IPS DF 6.9 (cell line): ENCODE measurements at regions not wholly inside any gene's neighbourhood (a gene's known extent, or its start where the extent isn't known, plus 50 kb on each side); places are given as distances from the start of the nearest gene placed in this dataset.
"Not testable (repeated sequence)": the region's sequence is repeated elsewhere in the genome, so short reads cannot be mapped to it uniquely, and the experiment has no call there.

Experiments
- DNase-seq: peaks from one replicate; pipeline ENCODE4 v3.0.0-alpha.2; 2013; ENCODE audit warnings: low read depth, low spot score
- H3K27ac ChIP-seq: one replicate; pipeline ENCODE4 v1.5.1; 2013; ENCODE audit warnings: low read length, control low read depth
- H3K27me3 ChIP-seq: 2 replicates; pipeline ENCODE4 v1.6.1; 2013; ENCODE audit warnings: mild to moderate bottlenecking, low read length; ENCODE audit not compliant: control insufficient read depth, insufficient read depth
- H3K36me3 ChIP-seq: 2 replicates; pipeline ENCODE4 v1.6.1; 2013; ENCODE audit warnings: low read length; ENCODE audit not compliant: control insufficient read depth, insufficient read depth
- H3K4me1 ChIP-seq: 2 replicates; pipeline ENCODE4 v1.6.1; 2013; ENCODE audit warnings: low read length; ENCODE audit not compliant: control insufficient read depth, insufficient read depth
- H3K4me3 ChIP-seq: 2 replicates; pipeline ENCODE4 v1.5.1; 2013; ENCODE audit warnings: mild to moderate bottlenecking, low read length
- H3K9me3 ChIP-seq: 2 replicates; pipeline ENCODE4 v1.6.1; 2013; ENCODE audit warnings: low read length, inconsistent platforms; ENCODE audit not compliant: control insufficient read depth, insufficient read depth
- WGBS: extraction: QIAGEN DNeasy Blood & Tissue Kit; methylation state at CpG from one replicate; pipeline ENCODE4 v1.1.7; 2013; ENCODE audit warnings: mixed read lengths, missing lambda C conversion rate; ENCODE audit not compliant: insufficient read length, insufficient coverage; 5-methylcytosine and 5-hydroxymethylcytosine counted together

GRCh38 chr6:113363866-113364265, 493.3 kb upstream of the MARCKS start:
- Histone ChIP-seq H3K9me3 (no peaks in the 10 kb centered on the region), H3K4me3 (no peak overlapping the region), H3K4me1 (peaks cover 4% of the 10 kb centered on the region; the same call in 1 of the 2 replicates), H3K36me3 (no peaks in the 10 kb centered on the region), H3K27me3 (no peaks in the 10 kb centered on the region), H3K27ac (no peak overlapping the region)
- DNase-seq = no peak

GRCh38 chr6:113364766-113365165, 492.4 kb upstream of the MARCKS start:
- WGBS = no CpG with 5 or more reads among the region's 3 CpGs
- Histone ChIP-seq H3K4me1 (peaks cover 4% of the 10 kb centered on the region; the same call in 1 of the 2 replicates), H3K36me3 (no peaks in the 10 kb centered on the region), H3K4me3 (no peak overlapping the region), H3K27me3 (no peaks in the 10 kb centered on the region), H3K9me3 (no peaks in the 10 kb centered on the region), H3K27ac (no peak overlapping the region)
- no peak for DNase-seq

GRCh38 chr6:113365191-113365590, 492.0 kb upstream of the MARCKS start:
- H3K36me3 ChIP-seq = no peaks in the 10 kb centered on the region
- H3K4me1 ChIP-seq = peaks cover 4% of the 10 kb centered on the region; the same call in 1 of the 2 replicates
- no peaks in the 10 kb centered on the region for H3K27me3 ChIP-seq
- no peaks in the 10 kb centered on the region for H3K9me3 ChIP-seq
- no peak overlapping the region for H3K27ac ChIP-seq
- no CpG with 5 or more reads among the region's 2 CpGs for WGBS
- H3K4me3 ChIP-seq = no peak overlapping the region
- DNase-seq = no peak

GRCh38 chr6:113366505-113366904, 490.6 kb upstream of the MARCKS start:
- H3K27me3 ChIP-seq = no peaks in the 10 kb centered on the region
- DNase-seq = no peak
- no CpG with 5 or more reads among the region's 3 CpGs for WGBS
- H3K4me1 ChIP-seq = peaks cover 2% of the 10 kb centered on the region; the same call in 1 of the 2 replicates
- H3K9me3 ChIP-seq = no peaks in the 10 kb centered on the region
- no peaks in the 10 kb centered on the region for H3K36me3 ChIP-seq
- no peak overlapping the region for H3K27ac ChIP-seq
- no peak overlapping the region for H3K4me3 ChIP-seq

- H3K36me3 ChIP-seq = no peaks in the 10 kb centered on the region
- H3K4me3 ChIP-seq = no peak overlapping the region
- WGBS = no CpG with 5 or more reads among the region's 5 CpGs
These were observed 486.3 kb upstream of the MARCKS start for GRCh38 chr6:113370508-113371502.

GRCh38 chr6:113375466-113375865, 481.7 kb upstream of the MARCKS start:
- WGBS = no CpG with 5 or more reads among the region's 2 CpGs
- not testable (repeated sequence) for H3K4me3 ChIP-seq, H3K9me3 ChIP-seq, H3K36me3 ChIP-seq, H3K27me3 ChIP-seq, DNase-seq, H3K4me1 ChIP-seq, H3K27ac ChIP-seq

More at GRCh38 chr6:113370508-113371502, 486.3 kb upstream of the MARCKS start:
- no peak for DNase-seq
- Histone ChIP-seq H3K4me1 (no peaks in the 10 kb centered on the region), H3K27me3 (no peaks in the 10 kb centered on the region), H3K27ac (no peak overlapping the region), H3K9me3 (no peaks in the 10 kb centered on the region)

- H3K27ac ChIP-seq = no peak overlapping the region
- H3K4me3 ChIP-seq = no peak overlapping the region
- H3K27me3 ChIP-seq = no peaks in the 10 kb centered on the region
- H3K9me3 ChIP-seq = no peaks in the 10 kb centered on the region
- no peaks in the 10 kb centered on the region for H3K36me3 ChIP-seq
- no peak for DNase-seq
- no peaks in the 10 kb centered on the region for H3K4me1 ChIP-seq
- WGBS = no CpG with 5 or more reads among the region's 7 CpGs
These were observed 480.9 kb upstream of the MARCKS start for GRCh38 chr6:113375950-113376846.

- Histone ChIP-seq H3K9me3 (no peaks in the 10 kb centered on the region), H3K4me3 (no peak overlapping the region), H3K4me1 (no peaks in the 10 kb centered on the region), H3K27me3 (no peaks in the 10 kb centered on the region), H3K36me3 (no peaks in the 10 kb centered on the region), H3K27ac (no peak overlapping the region)
- no CpG with 5 or more reads among the region's 1 CpG for WGBS
- DNase-seq = no peak
These were observed 480.3 kb upstream of the MARCKS start for GRCh38 chr6:113376847-113377165.

GRCh38 chr6:113377362-113377942, 479.7 kb upstream of the MARCKS start:
- no peaks in the 10 kb centered on the region for H3K4me1 ChIP-seq
- H3K27ac ChIP-seq = no peak overlapping the region
- H3K9me3 ChIP-seq = no peaks in the 10 kb centered on the region
- H3K36me3 ChIP-seq = no peaks in the 10 kb centered on the region
- no peaks in the 10 kb centered on the region for H3K27me3 ChIP-seq
- H3K4me3 ChIP-seq = no peak overlapping the region
- DNase-seq = no peak
- WGBS = no CpG with 5 or more reads among the region's 4 CpGs

- H3K27ac ChIP-seq = no peak overlapping the region
- H3K4me1 ChIP-seq = no peaks in the 10 kb centered on the region
- WGBS = no CpG with 5 or more reads among the region's 3 CpGs
- DNase-seq = no peak
- H3K36me3 ChIP-seq = no peaks in the 10 kb centered on the region
- H3K9me3 ChIP-seq = no peaks in the 10 kb centered on the region
- H3K4me3 ChIP-seq = no peak overlapping the region
- H3K27me3 ChIP-seq = no peaks in the 10 kb centered on the region
These were observed 476.6 kb upstream of the MARCKS start for GRCh38 chr6:113380591-113380990.
